Right lobe of liver (tissue), 6 donors: ENCODE measurements at regions not wholly inside any gene's neighbourhood (a gene's known extent, or its start where the extent isn't known, plus 50 kb on each side); places are given as distances from the start of the nearest gene placed in this dataset.

Experiments
- ATAC-seq, 4 donors: fragments of 200-7000 bp; cut with Tn5 transposase; one replicate each; pipeline ENCODE4 v1.9.1; 2020; ENCODE audit warnings: mild to moderate bottlenecking in 4 of 4, moderate library complexity in 4 of 4
- DNase-seq, 3 donors: peaks; one replicate each; pipeline ENCODE4 v3.0.0-alpha.2; 2020
- H3K27ac ChIP-seq, 3 donors: fragments of 200-600 bp; one replicate each; pipeline ENCODE4 v1.8.0; 2022
- H3K27me3 ChIP-seq, 2 donors: fragments of 200-600 bp; one replicate each; pipeline ENCODE4 v1.8.0; 2022
- H3K36me3 ChIP-seq, 4 donors: fragments of 200-600 bp; sonication (generic) in 1 of 4; one replicate each; pipeline versions ENCODE4 v1.5.1 to v1.8.0; 2017 to 2022; ENCODE audit warnings: control low read depth in 1 of 4
- H3K4me1 ChIP-seq, 4 donors: fragments of 200-600 bp; sonication (generic) in 1 of 4; one replicate each; pipeline versions ENCODE4 v1.5.1 to v1.8.0; 2017 to 2022; ENCODE audit warnings: control low read depth in 1 of 4
- H3K4me3 ChIP-seq, 3 donors: fragments of 200-600 bp; one replicate each; pipeline ENCODE4 v1.8.0; 2022
- H3K9me3 ChIP-seq, 4 donors: fragments of 200-600 bp; sonication (generic) in 1 of 4; one replicate each; pipeline versions ENCODE4 v1.5.1 to v1.8.0; 2017 to 2022; ENCODE audit warnings: control low read depth in 1 of 4
- POLR2A ChIP-seq: fragments of 450-650 bp; IDR thresholded peaks from one replicate; pipeline ENCODE4 v1.6.1; 2017; ENCODE audit warnings: antibody characterized with exemption, mild to moderate bottlenecking
- WGBS: methylation state at CpG from one replicate; pipeline ENCODE4 v1.1.6; 2018; ENCODE audit warnings: low coverage, low lambda C conversion rate; ENCODE audit not compliant: insufficient coverage; ENCODE audit errors: missing lambda C conversion rate; 5-methylcytosine and 5-hydroxymethylcytosine counted together
- intact Hi-C, 2 donors: fragments of 100-400 bp; cut with DNase I; formaldehyde crosslinking; loops; one replicate each; pipeline versions ENCODE4 v1.11.2 to v1.14.1; 2022
- TF ChIP-seq, protein P1 (sequence below), 4 donors: fragments of 200-600 bp in 3 of 4; fragments of 450-650 bp in 1 of 4; IDR thresholded peaks; one replicate each; pipeline versions ENCODE4 v1.5.1 to v1.8.0; 2016 to 2022; ENCODE audit warnings: antibody characterized with exemption in 4 of 4, mild to moderate bottlenecking in 2 of 4
- donor health status: DM: no; HTN: yes; CAD: no.
- donor health status: DM: no; HTN: no; CAD: no.
- donor health status: DM: no; HTN: no; CAD: no.
- donor health status: DM: no; HTN: yes; CAD: no.
- donor health status: DM: no; HTN: yes; CAD: no.

DNA sequence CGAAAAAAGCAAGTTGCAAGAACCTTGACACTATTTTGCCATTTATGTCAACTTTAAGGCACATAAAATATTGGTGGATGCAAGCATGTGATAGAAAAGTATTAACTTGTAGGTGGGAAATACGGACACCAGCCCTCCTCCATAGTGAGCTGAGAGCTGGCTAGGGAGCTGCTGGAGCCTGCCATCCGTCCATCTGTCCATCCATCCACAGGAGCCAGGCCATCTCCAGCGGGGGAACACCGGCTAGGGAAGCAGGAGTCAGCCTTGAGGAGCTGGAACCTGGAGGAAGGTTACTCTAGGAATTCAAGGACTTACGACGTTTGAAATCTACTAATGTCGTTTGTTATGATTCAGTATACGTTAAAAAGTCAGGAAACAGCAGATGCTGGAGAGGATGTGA, 120.7 kb upstream of the C14orf180 start:
- H3K4me1 ChIP-seq, result peaks cover 0 to 5% (median 0%) of the 10 kb centered on the region in 4 donors
- intact Hi-C loops, result no loop called here
- H3K27me3 ChIP-seq, result peaks cover 0 to 5% of the 10 kb centered on the region in 2 donors
- TF ChIP-seq, protein P1, sequence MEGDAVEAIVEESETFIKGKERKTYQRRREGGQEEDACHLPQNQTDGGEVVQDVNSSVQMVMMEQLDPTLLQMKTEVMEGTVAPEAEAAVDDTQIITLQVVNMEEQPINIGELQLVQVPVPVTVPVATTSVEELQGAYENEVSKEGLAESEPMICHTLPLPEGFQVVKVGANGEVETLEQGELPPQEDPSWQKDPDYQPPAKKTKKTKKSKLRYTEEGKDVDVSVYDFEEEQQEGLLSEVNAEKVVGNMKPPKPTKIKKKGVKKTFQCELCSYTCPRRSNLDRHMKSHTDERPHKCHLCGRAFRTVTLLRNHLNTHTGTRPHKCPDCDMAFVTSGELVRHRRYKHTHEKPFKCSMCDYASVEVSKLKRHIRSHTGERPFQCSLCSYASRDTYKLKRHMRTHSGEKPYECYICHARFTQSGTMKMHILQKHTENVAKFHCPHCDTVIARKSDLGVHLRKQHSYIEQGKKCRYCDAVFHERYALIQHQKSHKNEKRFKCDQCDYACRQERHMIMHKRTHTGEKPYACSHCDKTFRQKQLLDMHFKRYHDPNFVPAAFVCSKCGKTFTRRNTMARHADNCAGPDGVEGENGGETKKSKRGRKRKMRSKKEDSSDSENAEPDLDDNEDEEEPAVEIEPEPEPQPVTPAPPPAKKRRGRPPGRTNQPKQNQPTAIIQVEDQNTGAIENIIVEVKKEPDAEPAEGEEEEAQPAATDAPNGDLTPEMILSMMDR (IDR thresholded peaks at IDR 0.05), result no peak
- TF ChIP-seq POLR2A, result no peak
- H3K36me3 ChIP-seq, result no peaks in the 10 kb centered on the region
- H3K4me3 ChIP-seq, result no peak overlapping the region
- WGBS, result 50% methylated on average over 9 of the region's 9 CpGs
- DNase-seq (no peak), ATAC-seq (no peak)
- no peaks in the 10 kb centered on the region for H3K9me3 ChIP-seq
- no peak overlapping the region for H3K27ac ChIP-seq

GRCh38 chr14:104460791-104461651, 118.5 kb upstream of the C14orf180 start:
- intact Hi-C loops, result no loop called here
- no peaks in the 10 kb centered on the region for H3K9me3 ChIP-seq
- H3K27me3 ChIP-seq, result peaks cover 0 to 5% of the 10 kb centered on the region in 2 donors
- ATAC-seq (peak in 1 of 4 donors; percentile 32), DNase-seq (no peak)
- no peak for TF ChIP-seq POLR2A
- TF ChIP-seq, protein P1 (IDR thresholded peaks at IDR 0.05), result no peak
- no peak overlapping the region for H3K27ac ChIP-seq
- peaks cover 0 to 5% (median 0%) of the 10 kb centered on the region in 4 donors for H3K4me1 ChIP-seq
- H3K4me3 ChIP-seq, result no peak overlapping the region
- 24% methylated on average over 34 of the region's 47 CpGs for WGBS
- H3K36me3 ChIP-seq, result no peaks in the 10 kb centered on the region

DNA sequence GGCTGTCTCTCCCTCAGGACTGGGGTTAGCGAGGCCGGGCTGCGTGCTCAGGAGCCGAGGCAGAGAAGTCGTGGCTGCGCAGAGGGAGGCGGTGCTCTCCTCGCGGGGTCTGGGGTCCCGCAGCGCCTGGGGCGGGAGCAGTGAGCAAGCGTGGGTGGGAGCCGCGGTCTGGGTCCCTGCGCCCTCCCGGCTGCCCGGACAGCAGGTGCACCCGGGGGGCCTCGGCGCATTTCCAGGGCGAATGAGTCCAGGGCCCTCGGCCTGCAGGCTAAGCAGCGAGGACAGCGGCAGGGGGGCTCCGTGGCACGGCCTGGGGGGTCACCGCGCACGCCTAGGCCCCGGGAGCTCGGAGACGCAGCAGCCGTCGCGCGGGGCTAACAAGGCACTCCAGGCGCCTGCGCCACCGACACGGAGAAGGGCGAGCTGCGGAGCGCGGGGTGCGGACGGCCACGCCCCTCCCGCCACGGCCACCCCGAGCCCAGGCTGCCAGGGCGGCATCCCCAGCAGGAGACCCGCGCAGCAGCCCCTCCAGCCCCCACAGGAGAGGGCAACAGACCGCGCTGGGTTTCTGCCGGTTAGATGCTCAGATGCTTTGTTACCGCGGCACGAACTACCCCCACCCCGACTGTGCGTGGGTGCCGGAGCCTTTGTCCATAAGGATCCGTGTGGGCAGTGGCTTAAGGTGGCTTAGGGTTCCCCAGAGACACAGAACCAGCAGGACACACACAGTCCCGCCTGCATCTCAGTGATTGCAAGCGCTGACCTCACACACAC, 117.7 kb upstream of the C14orf180 start:
- intact Hi-C loops, result no loop called here
- WGBS, result 7% methylated on average over 11 of the region's 66 CpGs
- Histone ChIP-seq H3K4me1 (peaks cover 0 to 5% (median 0%) of the 10 kb centered on the region in 4 donors), H3K27me3 (peaks cover 0 to 5% of the 10 kb centered on the region in 2 donors), H3K36me3 (no peaks in the 10 kb centered on the region), H3K9me3 (no peaks in the 10 kb centered on the region), H3K4me3 (no peak overlapping the region), H3K27ac (no peak overlapping the region)
- TF ChIP-seq, protein P1 (IDR thresholded peaks at IDR 0.05), result no peak
- no peak for TF ChIP-seq POLR2A
- ATAC-seq (peak in 1 of 4 donors; percentile 28), DNase-seq (no peak)

GRCh38 chr14:104462651-104463630, 116.6 kb upstream of the C14orf180 start:
- Histone ChIP-seq H3K27me3 (peaks cover 0 to 5% of the 10 kb centered on the region in 2 donors), H3K4me1 (peaks cover 0 to 5% (median 0%) of the 10 kb centered on the region in 4 donors), H3K9me3 (no peaks in the 10 kb centered on the region), H3K36me3 (no peaks in the 10 kb centered on the region), H3K4me3 (no peak overlapping the region), H3K27ac (no peak overlapping the region)
- ATAC-seq (no peak), DNase-seq (no peak)
- intact Hi-C loops, result no loop called here
- no peak for TF ChIP-seq POLR2A
- TF ChIP-seq, protein P1 (IDR thresholded peaks at IDR 0.05), result no peak
- WGBS, result 65% methylated on average over 15 of the region's 16 CpGs
